PC-3 (cell line): ENCODE measurements at regions not wholly inside any gene's neighbourhood (a gene's known extent, or its start where the extent isn't known, plus 50 kb on each side); places are given as distances from the start of the nearest gene placed in this dataset.

Experiments used
- ATAC-seq: fragments of 200-7000 bp; cut with Tn5 transposase; 2 replicates; pipeline ENCODE4 v1.9.1; 2020; ENCODE audit warnings: mild to moderate bottlenecking, moderate library complexity
- BruUV-seq: library from RNA; stranded (reverse); fragments of 400-500 nt; replicated peaks from 2 replicates; lab custom pipeline; 2021; lab: Mats Ljungman, UMichigan
- CTCF ChIA-PET: fragments of 300-600 bp; sonication (Branson Sonifier 250); formaldehyde crosslinking; loops from one replicate; lab custom pipeline; 2022; ENCODE audit warnings: antibody characterized with exemption; lab: Charles Lee
- POLR2A ChIA-PET: fragments of 300-600 bp; sonication (Branson Sonifier 250); formaldehyde crosslinking; loops from one replicate; lab custom pipeline; 2022; ENCODE audit warnings: antibody characterized with exemption; ENCODE audit not compliant: unreplicated experiment; lab: Charles Lee
- DNase-seq: peaks from one replicate; pipeline ENCODE4 v3.0.0-alpha.2; 2015
- H2AFZ ChIP-seq: fragments of 300-600 bp; sonication (generic); 2 replicates; pipeline ENCODE4 v1.6.0; 2016; ENCODE audit warnings: antibody characterized with exemption, low read length
- H3F3A ChIP-seq: fragments of 300-600 bp; sonication (generic); one replicate; pipeline ENCODE4 v1.6.0; 2017; ENCODE audit warnings: antibody characterized with exemption, low read length, control low read depth, mild to moderate bottlenecking; ENCODE audit not compliant: unreplicated experiment
- H3K27ac ChIP-seq: fragments of 300-600 bp; sonication (generic); 2 replicates; pipeline ENCODE4 v1.5.1; 2016; ENCODE audit warnings: mild to moderate bottlenecking, low read length
- H3K27me3 ChIP-seq: fragments of 300-600 bp; sonication (generic); 2 replicates; pipeline ENCODE4 v1.6.1; 2016; ENCODE audit warnings: low read length, mixed read lengths
- H3K36me3 ChIP-seq: fragments of 300-600 bp; sonication (generic); 2 replicates; pipeline ENCODE4 v1.6.1; 2016; ENCODE audit warnings: low read depth, mixed run types, low read length, mixed read lengths
- H3K4me1 ChIP-seq: fragments of 300-600 bp; sonication (generic); 2 replicates; pipeline ENCODE4 v1.5.1; 2016; ENCODE audit warnings: low read length; ENCODE audit not compliant: insufficient read depth
- H3K4me2 ChIP-seq: fragments of 300-600 bp; sonication (generic); 2 replicates; pipeline ENCODE4 v1.6.0; 2016; ENCODE audit warnings: low read length
- H3K4me3 ChIP-seq: fragments of 300-600 bp; sonication (generic); 2 replicates; pipeline ENCODE4 v1.5.1; 2016; ENCODE audit warnings: mild to moderate bottlenecking, low read length, mixed read lengths
- H3K79me2 ChIP-seq: fragments of 300-600 bp; sonication (generic); 2 replicates; pipeline ENCODE4 v1.6.1; 2017; ENCODE audit warnings: low read length, mixed read lengths
- H3K9ac ChIP-seq: fragments of 300-600 bp; sonication (generic); 2 replicates; pipeline ENCODE4 v1.6.0; 2016; ENCODE audit warnings: mild to moderate bottlenecking, low read length
- H3K9me2 ChIP-seq: fragments of 300-600 bp; sonication (generic); replicated peaks from 2 replicates; pipeline ENCODE4 v1.6.1; 2016; ENCODE audit warnings: mixed run types, low read length, mixed read lengths
- H3K9me3 ChIP-seq: fragments of 300-600 bp; sonication (generic); 2 replicates; pipeline ENCODE4 v1.6.1; 2016; ENCODE audit warnings: low read length, mixed read lengths
- H4K20me1 ChIP-seq: fragments of 300-600 bp; sonication (generic); 2 replicates; pipeline ENCODE4 v1.6.1; 2016; ENCODE audit warnings: low read length, mixed read lengths
- CTCF ChIP-seq: fragments of 300-600 bp; sonication (generic); conservative IDR thresholded peaks from 2 replicates; pipeline ENCODE4 v1.5.1; 2017; ENCODE audit warnings: antibody characterized with exemption, low read depth, mild to moderate bottlenecking, low read length
- EZH2 ChIP-seq: fragments of 300-600 bp; sonication (generic); IDR thresholded peaks from one replicate; pipeline ENCODE4 v1.6.1; 2017; ENCODE audit warnings: antibody characterized with exemption, mild to moderate bottlenecking, low read length; ENCODE audit not compliant: unreplicated experiment
- EZH2phosphoT487 ChIP-seq: fragments of 300-600 bp; sonication (generic); IDR thresholded peaks from 2 replicates; pipeline ENCODE4 v1.6.1; 2018; ENCODE audit warnings: mild to moderate bottlenecking, antibody characterized with exemption, low read length, borderline replicate concordance
- intact Hi-C: fragments of 100-400 bp; cut with micrococcal nuclease; formaldehyde crosslinking; loops from 2 replicates; pipeline ENCODE4 v1.9.0; 2023

GRCh38 chr15:93249623-93250022, 160.6 kb upstream of the RGMA start:
- Histone ChIP-seq H3K27me3 (peaks cover 91% of the 10 kb centered on the region), H4K20me1 (no peaks in the 10 kb centered on the region), H3F3A (no peaks in the 10 kb centered on the region), H3K36me3 (no peaks in the 10 kb centered on the region), H3K27ac (no peak overlapping the region), H2AFZ (no peak overlapping the region), H3K9me2 (no peaks in the 10 kb centered on the region), H3K9me3 (no peaks in the 10 kb centered on the region), H3K4me2 (no peak overlapping the region), H3K4me1 (no peaks in the 10 kb centered on the region), H3K9ac (no peak overlapping the region), H3K4me3 (no peak overlapping the region), H3K79me2 (no peaks in the 10 kb centered on the region)
- CTCF ChIA-PET = no interaction called here
- no TSS peak for BruUV-seq
- intact Hi-C loops = no loop called here
- DNase-seq = no peak
- POLR2A ChIA-PET = no interaction called here
- ATAC-seq = no peak
- TF ChIP-seq EZH2 (no peak), CTCF (no peak), EZH2phosphoT487 (no peak)

DNA sequence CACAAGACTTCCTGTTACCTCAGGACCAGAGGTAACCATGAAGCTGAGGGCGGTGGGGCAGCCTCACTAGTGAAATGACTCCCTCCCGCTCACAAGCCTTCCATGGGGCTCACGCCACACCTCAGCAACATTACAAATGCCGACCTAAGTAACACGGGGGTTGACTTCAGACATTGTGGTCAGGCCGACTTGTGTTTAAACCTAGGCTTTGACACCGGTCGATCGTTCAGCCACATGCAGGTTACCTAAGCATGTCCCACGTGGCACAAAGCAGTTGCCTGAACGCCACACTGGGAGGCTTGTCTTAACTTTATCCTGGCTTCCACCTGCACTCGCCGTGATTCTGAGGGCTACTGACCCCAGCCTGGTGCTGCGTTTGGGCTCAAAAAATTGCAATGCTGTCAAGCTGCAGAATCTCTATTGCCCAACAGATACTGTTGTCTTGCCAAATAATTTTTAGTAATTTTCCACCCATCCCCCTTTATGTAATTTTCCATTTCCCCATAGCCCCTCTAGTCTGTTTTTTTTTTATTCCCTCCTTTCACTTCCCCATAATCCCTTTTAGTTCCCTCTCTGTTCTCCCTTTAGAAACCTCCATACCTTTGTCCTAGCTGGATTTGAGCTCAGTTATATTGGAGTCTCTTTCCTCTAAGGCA, 158.6 kb upstream of the RGMA start:
- Histone ChIP-seq H3K9ac (no peak overlapping the region), H3K4me2 (no peak overlapping the region), H3K4me1 (no peaks in the 10 kb centered on the region), H3K79me2 (no peaks in the 10 kb centered on the region), H3F3A (no peaks in the 10 kb centered on the region), H2AFZ (no peak overlapping the region), H3K27ac (no peak overlapping the region), H3K4me3 (no peak overlapping the region), H3K36me3 (no peaks in the 10 kb centered on the region), H3K27me3 (peaks cover 73% of the 10 kb centered on the region), H3K9me3 (no peaks in the 10 kb centered on the region), H4K20me1 (no peaks in the 10 kb centered on the region), H3K9me2 (no peaks in the 10 kb centered on the region)
- no peak for ATAC-seq
- CTCF ChIA-PET = no interaction called here
- intact Hi-C loops = no loop called here
- TF ChIP-seq CTCF = no peak
- no peak for TF ChIP-seq EZH2
- no peak for TF ChIP-seq EZH2phosphoT487
- no TSS peak for BruUV-seq
- DNase-seq = no peak
- POLR2A ChIA-PET = no interaction called here

GRCh38 chr15:93246266-93247242, 157.5 kb upstream of the RGMA start:
- H3K27ac ChIP-seq = no peak overlapping the region
- H3K9me2 ChIP-seq = no peaks in the 10 kb centered on the region
- no peak for DNase-seq
- no peaks in the 10 kb centered on the region for H3K9me3 ChIP-seq
- H3K79me2 ChIP-seq = no peaks in the 10 kb centered on the region
- ChIA-PET CTCF (no interaction called here), POLR2A (no interaction called here)
- H3K4me3 ChIP-seq = no peak overlapping the region
- no peaks in the 10 kb centered on the region for H4K20me1 ChIP-seq
- no peaks in the 10 kb centered on the region for H3K4me1 ChIP-seq
- BruUV-seq = no TSS peak
- no peak for ATAC-seq
- H3K36me3 ChIP-seq = no peaks in the 10 kb centered on the region
- H3K9ac ChIP-seq = no peak overlapping the region
- no peaks in the 10 kb centered on the region for H3F3A ChIP-seq
- TF ChIP-seq EZH2phosphoT487 (no peak), EZH2 (no peak), CTCF (no peak)
- peaks cover 73% of the 10 kb centered on the region for H3K27me3 ChIP-seq
- intact Hi-C loops = no loop called here
- no peak overlapping the region for H3K4me2 ChIP-seq
- no peak overlapping the region for H2AFZ ChIP-seq
